ENCODE measurements at regions not wholly inside any gene's neighbourhood (a gene's known extent, or its start where the extent isn't known, plus 50 kb on each side); places are given as distances from the start of the nearest gene placed in this dataset.

GRCh38 chr12:85405262-85405661, 125.2 kb downstream of the ALX1 start:
- TF ChIP-seq CTCF (conservative IDR thresholded peaks at IDR 0.05) (no peak), ZFX (IDR thresholded peaks at IDR 0.05) (no peak)

All from C4-2B (cell line).